ENCODE measurements at regions not wholly inside any gene's neighbourhood (a gene's known extent, or its start where the extent isn't known, plus 50 kb on each side); places are given as distances from the start of the nearest gene placed in this dataset.

- no peak overlapping the region for H3K4me3 ChIP-seq (ENCODE audit: low read depth in 1 of 2, low read length in 2 of 2)
- H3K27ac ChIP-seq (ENCODE audit: low read length) = no peak overlapping the region
- H3K4me1 ChIP-seq (ENCODE audit: control insufficient read depth in 1 of 2, insufficient read depth in 2 of 2, low read length in 2 of 2) = no peaks in the 10 kb centered on the region
- no peaks in the 10 kb centered on the region for H3K36me3 ChIP-seq (ENCODE audit: control insufficient read depth in 1 of 2, insufficient read depth in 2 of 2, low read length in 2 of 2)
- H3K9me3 ChIP-seq (ENCODE audit: control insufficient read depth in 1 of 2, low read length in 2 of 2) = no peaks in the 10 kb centered on the region
- H3K27me3 ChIP-seq (ENCODE audit: low read depth, low read length) = no peaks in the 10 kb centered on the region
Observed at GRCh38 chr21:16337266-16337665, 607.5 kb downstream of the USP25 start.

- no peak overlapping the region for H3K4me3 ChIP-seq (ENCODE audit: low read depth in 1 of 2, low read length in 2 of 2)
- no peak overlapping the region for H3K27ac ChIP-seq (ENCODE audit: low read length)
- no peaks in the 10 kb centered on the region for H3K9me3 ChIP-seq (ENCODE audit: control insufficient read depth in 1 of 2, low read length in 2 of 2)
- H3K4me1 ChIP-seq (ENCODE audit: control insufficient read depth in 1 of 2, insufficient read depth in 2 of 2, low read length in 2 of 2) = no peaks in the 10 kb centered on the region
- no peaks in the 10 kb centered on the region for H3K27me3 ChIP-seq (ENCODE audit: low read depth, low read length)
- no peaks in the 10 kb centered on the region for H3K36me3 ChIP-seq (ENCODE audit: control insufficient read depth in 1 of 2, insufficient read depth in 2 of 2, low read length in 2 of 2)
Observed at GRCh38 chr21:16342932-16343331, 613.1 kb downstream of the USP25 start.

GRCh38 chr21:16343776-16344175 lies 614.0 kb downstream of the USP25 start:
- H3K4me1 ChIP-seq (ENCODE audit: control insufficient read depth in 1 of 2, insufficient read depth in 2 of 2, low read length in 2 of 2) = no peaks in the 10 kb centered on the region
- H3K27me3 ChIP-seq (ENCODE audit: low read depth, low read length) = no peaks in the 10 kb centered on the region
- no peaks in the 10 kb centered on the region for H3K36me3 ChIP-seq (ENCODE audit: control insufficient read depth in 1 of 2, insufficient read depth in 2 of 2, low read length in 2 of 2)
- H3K9me3 ChIP-seq (ENCODE audit: control insufficient read depth in 1 of 2, low read length in 2 of 2) = no peaks in the 10 kb centered on the region
- no peak overlapping the region for H3K27ac ChIP-seq (ENCODE audit: low read length)
- H3K4me3 ChIP-seq (ENCODE audit: low read depth in 1 of 2, low read length in 2 of 2) = no peak overlapping the region

GRCh38 chr21:16345757-16346156 lies 616.0 kb downstream of the USP25 start:
- Histone ChIP-seq H3K4me3 (ENCODE audit: low read depth in 1 of 2, low read length in 2 of 2) (no peak overlapping the region), H3K9me3 (ENCODE audit: control insufficient read depth in 1 of 2, low read length in 2 of 2) (no peaks in the 10 kb centered on the region), H3K36me3 (ENCODE audit: control insufficient read depth in 1 of 2, insufficient read depth in 2 of 2, low read length in 2 of 2) (no peaks in the 10 kb centered on the region), H3K27ac (ENCODE audit: low read length) (no peak overlapping the region), H3K27me3 (ENCODE audit: low read depth, low read length) (no peaks in the 10 kb centered on the region), H3K4me1 (ENCODE audit: control insufficient read depth in 1 of 2, insufficient read depth in 2 of 2, low read length in 2 of 2) (no peaks in the 10 kb centered on the region)

- Histone ChIP-seq H3K36me3 (ENCODE audit: control insufficient read depth in 1 of 2, insufficient read depth in 2 of 2, low read length in 2 of 2) (no peaks in the 10 kb centered on the region), H3K4me3 (ENCODE audit: low read depth in 1 of 2, low read length in 2 of 2) (no peak overlapping the region), H3K4me1 (ENCODE audit: control insufficient read depth in 1 of 2, insufficient read depth in 2 of 2, low read length in 2 of 2) (no peaks in the 10 kb centered on the region), H3K27ac (ENCODE audit: low read length) (no peak overlapping the region), H3K27me3 (ENCODE audit: low read depth, low read length) (no peaks in the 10 kb centered on the region), H3K9me3 (ENCODE audit: control insufficient read depth in 1 of 2, low read length in 2 of 2) (no peaks in the 10 kb centered on the region)
Observed at GRCh38 chr21:16347223-16347622, 617.4 kb downstream of the USP25 start.

- no peaks in the 10 kb centered on the region for H3K36me3 ChIP-seq (ENCODE audit: control insufficient read depth in 1 of 2, insufficient read depth in 2 of 2, low read length in 2 of 2)
- no peaks in the 10 kb centered on the region for H3K4me1 ChIP-seq (ENCODE audit: control insufficient read depth in 1 of 2, insufficient read depth in 2 of 2, low read length in 2 of 2)
- H3K9me3 ChIP-seq (ENCODE audit: control insufficient read depth in 1 of 2, low read length in 2 of 2) = no peaks in the 10 kb centered on the region
- no peak overlapping the region for H3K27ac ChIP-seq (ENCODE audit: low read length)
- no peaks in the 10 kb centered on the region for H3K27me3 ChIP-seq (ENCODE audit: low read depth, low read length)
- H3K4me3 ChIP-seq (ENCODE audit: low read depth in 1 of 2, low read length in 2 of 2) = no peak overlapping the region
Observed at GRCh38 chr21:16353764-16354163, 624.0 kb downstream of the USP25 start.

- Histone ChIP-seq H3K4me3 (ENCODE audit: low read depth in 1 of 2, low read length in 2 of 2) (no peak overlapping the region), H3K36me3 (ENCODE audit: control insufficient read depth in 1 of 2, insufficient read depth in 2 of 2, low read length in 2 of 2) (no peaks in the 10 kb centered on the region), H3K27me3 (ENCODE audit: low read depth, low read length) (no peaks in the 10 kb centered on the region), H3K9me3 (ENCODE audit: control insufficient read depth in 1 of 2, low read length in 2 of 2) (peaks cover 0 to 2% of the 10 kb centered on the region in 2 donors), H3K27ac (ENCODE audit: low read length) (no peak overlapping the region), H3K4me1 (ENCODE audit: control insufficient read depth in 1 of 2, insufficient read depth in 2 of 2, low read length in 2 of 2) (no peaks in the 10 kb centered on the region)
Observed at GRCh38 chr21:16357994-16358393, 628.2 kb downstream of the USP25 start.

- Histone ChIP-seq H3K4me1 (ENCODE audit: control insufficient read depth in 1 of 2, insufficient read depth in 2 of 2, low read length in 2 of 2) (no peaks in the 10 kb centered on the region), H3K36me3 (ENCODE audit: control insufficient read depth in 1 of 2, insufficient read depth in 2 of 2, low read length in 2 of 2) (no peaks in the 10 kb centered on the region), H3K4me3 (ENCODE audit: low read depth in 1 of 2, low read length in 2 of 2) (no peak overlapping the region), H3K27me3 (ENCODE audit: low read depth, low read length) (no peaks in the 10 kb centered on the region), H3K9me3 (ENCODE audit: control insufficient read depth in 1 of 2, low read length in 2 of 2) (peaks cover 0 to 2% of the 10 kb centered on the region in 2 donors), H3K27ac (ENCODE audit: low read length) (no peak overlapping the region)
Observed at GRCh38 chr21:16358784-16359183, 629.0 kb downstream of the USP25 start.

- Histone ChIP-seq H3K4me1 (ENCODE audit: control insufficient read depth in 1 of 2, insufficient read depth in 2 of 2, low read length in 2 of 2) (no peaks in the 10 kb centered on the region), H3K9me3 (ENCODE audit: control insufficient read depth in 1 of 2, low read length in 2 of 2) (peaks cover 0 to 2% of the 10 kb centered on the region in 2 donors), H3K4me3 (ENCODE audit: low read depth in 1 of 2, low read length in 2 of 2) (no peak overlapping the region), H3K36me3 (ENCODE audit: control insufficient read depth in 1 of 2, insufficient read depth in 2 of 2, low read length in 2 of 2) (no peaks in the 10 kb centered on the region), H3K27ac (ENCODE audit: low read length) (no peak overlapping the region), H3K27me3 (ENCODE audit: low read depth, low read length) (no peaks in the 10 kb centered on the region)
Observed at GRCh38 chr21:16363100-16363499, 633.3 kb downstream of the USP25 start.

GRCh38 chr21:16363518-16363917 lies 633.7 kb downstream of the USP25 start:
- Histone ChIP-seq H3K27me3 (ENCODE audit: low read depth, low read length) (no peaks in the 10 kb centered on the region), H3K36me3 (ENCODE audit: control insufficient read depth in 1 of 2, insufficient read depth in 2 of 2, low read length in 2 of 2) (no peaks in the 10 kb centered on the region), H3K4me1 (ENCODE audit: control insufficient read depth in 1 of 2, insufficient read depth in 2 of 2, low read length in 2 of 2) (no peaks in the 10 kb centered on the region), H3K4me3 (ENCODE audit: low read depth in 1 of 2, low read length in 2 of 2) (no peak overlapping the region), H3K9me3 (ENCODE audit: control insufficient read depth in 1 of 2, low read length in 2 of 2) (peaks cover 0 to 2% of the 10 kb centered on the region in 2 donors), H3K27ac (ENCODE audit: low read length) (no peak overlapping the region)

GRCh38 chr21:16366207-16366606 lies 636.4 kb downstream of the USP25 start:
- Histone ChIP-seq H3K27ac (ENCODE audit: low read length) (no peak overlapping the region), H3K36me3 (ENCODE audit: control insufficient read depth in 1 of 2, insufficient read depth in 2 of 2, low read length in 2 of 2) (no peaks in the 10 kb centered on the region), H3K27me3 (ENCODE audit: low read depth, low read length) (no peaks in the 10 kb centered on the region), H3K4me3 (ENCODE audit: low read depth in 1 of 2, low read length in 2 of 2) (no peak overlapping the region), H3K9me3 (ENCODE audit: control insufficient read depth in 1 of 2, low read length in 2 of 2) (no peaks in the 10 kb centered on the region), H3K4me1 (ENCODE audit: control insufficient read depth in 1 of 2, insufficient read depth in 2 of 2, low read length in 2 of 2) (no peaks in the 10 kb centered on the region)

- H3K4me1 ChIP-seq (ENCODE audit: control insufficient read depth in 1 of 2, insufficient read depth in 2 of 2, low read length in 2 of 2) = no peaks in the 10 kb centered on the region
- H3K27me3 ChIP-seq (ENCODE audit: low read depth, low read length) = no peaks in the 10 kb centered on the region
- no peaks in the 10 kb centered on the region for H3K36me3 ChIP-seq (ENCODE audit: control insufficient read depth in 1 of 2, insufficient read depth in 2 of 2, low read length in 2 of 2)
- H3K9me3 ChIP-seq (ENCODE audit: control insufficient read depth in 1 of 2, low read length in 2 of 2) = no peaks in the 10 kb centered on the region
- H3K27ac ChIP-seq (ENCODE audit: low read length) = no peak overlapping the region
- no peak overlapping the region for H3K4me3 ChIP-seq (ENCODE audit: low read depth in 1 of 2, low read length in 2 of 2)
Observed at GRCh38 chr21:16367079-16367478, 637.3 kb downstream of the USP25 start.

All from muscle layer of duodenum (tissue), 2 donors.